ENCODE measurements at regions not wholly inside any gene's neighbourhood (a gene's known extent, or its start where the extent isn't known, plus 50 kb on each side); places are given as distances from the start of the nearest gene placed in this dataset.

DNA sequence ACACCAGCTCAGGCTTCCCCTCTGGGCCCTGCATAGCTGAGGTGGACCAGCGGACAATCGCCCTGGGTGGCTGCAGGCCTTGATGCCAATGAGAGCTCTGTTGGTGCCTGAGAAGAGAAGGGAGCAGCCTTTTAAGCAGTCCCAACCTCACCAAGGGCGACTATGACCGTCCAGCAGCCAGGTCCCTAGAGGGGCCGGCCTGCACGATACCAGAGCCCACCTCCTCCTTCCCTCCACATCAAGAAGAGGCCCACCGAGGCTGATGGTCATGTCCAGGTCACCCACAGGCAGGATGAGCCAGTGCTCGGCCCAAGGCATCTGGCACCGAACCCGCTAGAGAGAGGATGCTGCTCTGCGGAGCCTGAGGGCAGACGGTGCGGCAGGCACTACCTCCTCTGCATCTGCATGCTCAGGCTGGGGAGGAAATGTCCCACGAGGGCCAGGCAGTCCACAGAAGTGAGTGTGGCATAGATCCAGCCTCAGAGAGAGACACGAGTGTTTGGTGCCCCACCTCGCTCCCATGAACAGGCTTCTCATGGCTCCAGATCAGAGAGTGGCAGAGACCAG lies 219.4 kb downstream of the TUBA3C start:
- TF ChIP-seq, protein P1, sequence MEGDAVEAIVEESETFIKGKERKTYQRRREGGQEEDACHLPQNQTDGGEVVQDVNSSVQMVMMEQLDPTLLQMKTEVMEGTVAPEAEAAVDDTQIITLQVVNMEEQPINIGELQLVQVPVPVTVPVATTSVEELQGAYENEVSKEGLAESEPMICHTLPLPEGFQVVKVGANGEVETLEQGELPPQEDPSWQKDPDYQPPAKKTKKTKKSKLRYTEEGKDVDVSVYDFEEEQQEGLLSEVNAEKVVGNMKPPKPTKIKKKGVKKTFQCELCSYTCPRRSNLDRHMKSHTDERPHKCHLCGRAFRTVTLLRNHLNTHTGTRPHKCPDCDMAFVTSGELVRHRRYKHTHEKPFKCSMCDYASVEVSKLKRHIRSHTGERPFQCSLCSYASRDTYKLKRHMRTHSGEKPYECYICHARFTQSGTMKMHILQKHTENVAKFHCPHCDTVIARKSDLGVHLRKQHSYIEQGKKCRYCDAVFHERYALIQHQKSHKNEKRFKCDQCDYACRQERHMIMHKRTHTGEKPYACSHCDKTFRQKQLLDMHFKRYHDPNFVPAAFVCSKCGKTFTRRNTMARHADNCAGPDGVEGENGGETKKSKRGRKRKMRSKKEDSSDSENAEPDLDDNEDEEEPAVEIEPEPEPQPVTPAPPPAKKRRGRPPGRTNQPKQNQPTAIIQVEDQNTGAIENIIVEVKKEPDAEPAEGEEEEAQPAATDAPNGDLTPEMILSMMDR (IDR thresholded peaks at IDR 0.05) = no peak
- no peak for TF ChIP-seq ZFX (IDR thresholded peaks at IDR 0.05; ENCODE audit: borderline replicate concordance)

Data from 22Rv1 (cell line).